ENCODE measurements at regions not wholly inside any gene's neighbourhood (a gene's known extent, or its start where the extent isn't known, plus 50 kb on each side); places are given as distances from the start of the nearest gene placed in this dataset.
"Not testable (repeated sequence)": the region's sequence is repeated elsewhere in the genome, so short reads cannot be mapped to it uniquely, and the experiment has no call there.

- no peak for TF ChIP-seq CTCF (conservative IDR thresholded peaks at IDR 0.05; ENCODE audit: low read depth, low read length)
- no peak for TF ChIP-seq EZH2 (IDR thresholded peaks at IDR 0.05; ENCODE audit: low read length, unreplicated experiment)
- TF ChIP-seq EZH2phosphoT487 (IDR thresholded peaks at IDR 0.05; ENCODE audit: borderline replicate concordance, low read length) = no peak
- H3K79me2 ChIP-seq (ENCODE audit: low read length) = no peaks in the 10 kb centered on the region
- H4K20me1 ChIP-seq (ENCODE audit: low read length) = no peaks in the 10 kb centered on the region
- intact Hi-C loops (cut with micrococcal nuclease) = no loop called here
- ATAC-seq (no peak), DNase-seq (no peak)
- H3F3A ChIP-seq (ENCODE audit: low read length, unreplicated experiment) = no peaks in the 10 kb centered on the region
- H3K36me3 ChIP-seq (ENCODE audit: low read depth, low read length) = no peaks in the 10 kb centered on the region
- H3K27me3 ChIP-seq (ENCODE audit: low read length) = no peaks in the 10 kb centered on the region
- H3K4me3 ChIP-seq (ENCODE audit: low read length) = no peak overlapping the region
- ChIA-PET CTCF (no interaction called here), POLR2A (ENCODE audit: unreplicated experiment) (no interaction called here)
- H3K9me3 ChIP-seq (ENCODE audit: low read length) = no peaks in the 10 kb centered on the region
- BruUV-seq (replicated peaks) = no TSS peak
- H3K9me2 ChIP-seq (replicated peaks; ENCODE audit: low read length) = no peaks in the 10 kb centered on the region
- no peak overlapping the region for H3K9ac ChIP-seq (ENCODE audit: low read length)
- no peak overlapping the region for H3K4me2 ChIP-seq (ENCODE audit: low read length)
- no peak overlapping the region for H3K27ac ChIP-seq (ENCODE audit: low read length)
- no peak overlapping the region for H2AFZ ChIP-seq (ENCODE audit: low read length)
- no peaks in the 10 kb centered on the region for H3K4me1 ChIP-seq (ENCODE audit: insufficient read depth, low read length)
Measured at GRCh38 chr14:105641075-105641937, 114.9 kb downstream of the TMEM121 start.

- H3K27me3 ChIP-seq (ENCODE audit: low read length); intact Hi-C loops (cut with micrococcal nuclease); H3F3A ChIP-seq (ENCODE audit: low read length, unreplicated experiment); H3K79me2 ChIP-seq (ENCODE audit: low read length); H4K20me1 ChIP-seq (ENCODE audit: low read length); H3K27ac ChIP-seq (ENCODE audit: low read length); H3K4me3 ChIP-seq (ENCODE audit: low read length); POLR2A ChIA-PET (ENCODE audit: unreplicated experiment); ATAC-seq; H3K4me1 ChIP-seq (ENCODE audit: insufficient read depth, low read length); BruUV-seq (replicated peaks); H3K4me2 ChIP-seq (ENCODE audit: low read length); DNase-seq; H3K9me3 ChIP-seq (ENCODE audit: low read length); CTCF ChIA-PET; H3K9me2 ChIP-seq (replicated peaks; ENCODE audit: low read length); H2AFZ ChIP-seq (ENCODE audit: low read length); H3K36me3 ChIP-seq (ENCODE audit: low read depth, low read length); H3K9ac ChIP-seq (ENCODE audit: low read length): not testable (repeated sequence)
Measured at GRCh38 chr14:105641951-105642350, 115.6 kb downstream of the TMEM121 start.

- intact Hi-C loops (cut with micrococcal nuclease); DNase-seq; H3K27ac ChIP-seq (ENCODE audit: low read length); BruUV-seq (replicated peaks); H2AFZ ChIP-seq (ENCODE audit: low read length); H3K9ac ChIP-seq (ENCODE audit: low read length); CTCF ChIA-PET; H3K4me1 ChIP-seq (ENCODE audit: insufficient read depth, low read length); H3K4me3 ChIP-seq (ENCODE audit: low read length); H3K9me2 ChIP-seq (replicated peaks; ENCODE audit: low read length); POLR2A ChIA-PET (ENCODE audit: unreplicated experiment); H3K4me2 ChIP-seq (ENCODE audit: low read length); H3K27me3 ChIP-seq (ENCODE audit: low read length); H4K20me1 ChIP-seq (ENCODE audit: low read length); ATAC-seq; H3K9me3 ChIP-seq (ENCODE audit: low read length); H3F3A ChIP-seq (ENCODE audit: low read length, unreplicated experiment); H3K36me3 ChIP-seq (ENCODE audit: low read depth, low read length); H3K79me2 ChIP-seq (ENCODE audit: low read length): not testable (repeated sequence)
Measured at GRCh38 chr14:105642486-105642885, 116.1 kb downstream of the TMEM121 start.

GRCh38 chr14:105643406-105644052, 117.1 kb downstream of the TMEM121 start:
- H3K4me3 ChIP-seq (ENCODE audit: low read length); CTCF ChIA-PET; H4K20me1 ChIP-seq (ENCODE audit: low read length); H3F3A ChIP-seq (ENCODE audit: low read length, unreplicated experiment); BruUV-seq (replicated peaks); H2AFZ ChIP-seq (ENCODE audit: low read length); H3K27me3 ChIP-seq (ENCODE audit: low read length); H3K9me3 ChIP-seq (ENCODE audit: low read length); H3K4me1 ChIP-seq (ENCODE audit: insufficient read depth, low read length); intact Hi-C loops (cut with micrococcal nuclease); H3K4me2 ChIP-seq (ENCODE audit: low read length); H3K27ac ChIP-seq (ENCODE audit: low read length); POLR2A ChIA-PET (ENCODE audit: unreplicated experiment); H3K9ac ChIP-seq (ENCODE audit: low read length); ATAC-seq; H3K9me2 ChIP-seq (replicated peaks; ENCODE audit: low read length); DNase-seq; H3K79me2 ChIP-seq (ENCODE audit: low read length); H3K36me3 ChIP-seq (ENCODE audit: low read depth, low read length): not testable (repeated sequence)

- H3K36me3 ChIP-seq (ENCODE audit: low read depth, low read length); DNase-seq; H4K20me1 ChIP-seq (ENCODE audit: low read length); H2AFZ ChIP-seq (ENCODE audit: low read length); H3K27me3 ChIP-seq (ENCODE audit: low read length); H3K27ac ChIP-seq (ENCODE audit: low read length); H3K4me2 ChIP-seq (ENCODE audit: low read length); intact Hi-C loops (cut with micrococcal nuclease); H3K9me3 ChIP-seq (ENCODE audit: low read length); H3K79me2 ChIP-seq (ENCODE audit: low read length); CTCF ChIA-PET; H3K9ac ChIP-seq (ENCODE audit: low read length); ATAC-seq; H3K9me2 ChIP-seq (replicated peaks; ENCODE audit: low read length); H3K4me3 ChIP-seq (ENCODE audit: low read length); H3F3A ChIP-seq (ENCODE audit: low read length, unreplicated experiment); H3K4me1 ChIP-seq (ENCODE audit: insufficient read depth, low read length); BruUV-seq (replicated peaks); POLR2A ChIA-PET (ENCODE audit: unreplicated experiment): not testable (repeated sequence)
Measured at GRCh38 chr14:105644053-105644435, 117.7 kb downstream of the TMEM121 start.
